ENCODE measurements at regions not wholly inside any gene's neighbourhood (a gene's known extent, or its start where the extent isn't known, plus 50 kb on each side); places are given as distances from the start of the nearest gene placed in this dataset.
"Not testable (repeated sequence)": the region's sequence is repeated elsewhere in the genome, so short reads cannot be mapped to it uniquely, and the experiment has no call there.

DNA sequence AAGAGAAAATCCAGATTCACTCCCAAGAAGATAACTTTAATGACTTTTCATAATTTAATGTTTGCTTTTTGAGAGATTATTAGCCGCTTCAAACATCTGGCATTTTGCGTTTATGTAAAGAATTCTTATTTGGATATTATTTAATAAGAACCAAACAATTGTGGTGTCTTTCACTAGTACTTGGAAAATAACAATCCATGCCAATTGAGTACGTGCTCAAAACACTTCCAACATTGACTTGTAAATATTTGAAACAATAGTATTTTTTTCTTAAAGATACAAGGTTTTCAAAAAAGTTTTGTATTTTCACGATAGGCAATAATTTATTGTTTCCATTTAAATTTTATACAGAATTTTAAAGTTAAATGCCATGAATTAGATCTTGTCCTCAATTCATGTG lies 498.7 kb downstream of the AMY1C start:
- WGBS, 2 donors: 54 to 75% methylated on average over 4 of the region's 4 CpGs
- Histone ChIP-seq H3K27me3 (no peaks in the 10 kb centered on the region), H3K4me3 (no peak overlapping the region), H3K36me3 (no peaks in the 10 kb centered on the region), H3K27ac (no peak overlapping the region), H3K9me3 (no peaks in the 10 kb centered on the region), H3K4me1 (no peaks in the 10 kb centered on the region)
- TF ChIP-seq, protein P1, sequence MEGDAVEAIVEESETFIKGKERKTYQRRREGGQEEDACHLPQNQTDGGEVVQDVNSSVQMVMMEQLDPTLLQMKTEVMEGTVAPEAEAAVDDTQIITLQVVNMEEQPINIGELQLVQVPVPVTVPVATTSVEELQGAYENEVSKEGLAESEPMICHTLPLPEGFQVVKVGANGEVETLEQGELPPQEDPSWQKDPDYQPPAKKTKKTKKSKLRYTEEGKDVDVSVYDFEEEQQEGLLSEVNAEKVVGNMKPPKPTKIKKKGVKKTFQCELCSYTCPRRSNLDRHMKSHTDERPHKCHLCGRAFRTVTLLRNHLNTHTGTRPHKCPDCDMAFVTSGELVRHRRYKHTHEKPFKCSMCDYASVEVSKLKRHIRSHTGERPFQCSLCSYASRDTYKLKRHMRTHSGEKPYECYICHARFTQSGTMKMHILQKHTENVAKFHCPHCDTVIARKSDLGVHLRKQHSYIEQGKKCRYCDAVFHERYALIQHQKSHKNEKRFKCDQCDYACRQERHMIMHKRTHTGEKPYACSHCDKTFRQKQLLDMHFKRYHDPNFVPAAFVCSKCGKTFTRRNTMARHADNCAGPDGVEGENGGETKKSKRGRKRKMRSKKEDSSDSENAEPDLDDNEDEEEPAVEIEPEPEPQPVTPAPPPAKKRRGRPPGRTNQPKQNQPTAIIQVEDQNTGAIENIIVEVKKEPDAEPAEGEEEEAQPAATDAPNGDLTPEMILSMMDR (IDR thresholded peaks at IDR 0.05): no peak
- TF ChIP-seq POLR2A (IDR thresholded peaks at IDR 0.05) (no peak), EP300 (IDR thresholded peaks at IDR 0.05) (no peak), POLR2AphosphoS5 (IDR thresholded peaks at IDR 0.05) (no peak)
- ATAC-seq (ENCODE audit: low FRiP score in 2 of 2) (no peak), DNase-seq (no peak)

DNA sequence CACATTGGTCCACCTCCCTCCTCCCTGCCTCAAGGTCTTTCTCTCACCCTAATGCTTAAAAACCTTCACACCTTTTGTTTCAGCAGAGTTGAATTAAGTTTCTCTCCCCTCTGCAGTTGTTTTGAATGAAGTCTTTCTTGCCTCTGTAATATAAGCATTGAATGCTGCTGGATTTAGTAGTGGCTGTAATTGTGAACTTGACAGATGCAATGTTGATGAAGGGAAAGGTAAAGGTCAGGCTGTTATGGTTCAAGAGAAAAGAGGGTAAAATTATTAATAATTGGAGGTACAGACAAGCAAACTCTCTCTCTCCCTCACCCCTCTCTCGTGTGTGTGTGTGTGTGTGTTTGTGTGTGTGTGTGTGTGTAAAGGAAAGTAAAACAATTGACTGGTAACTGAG lies 509.8 kb downstream of the AMY1C start:
- Histone ChIP-seq H3K27ac (no peak overlapping the region), H3K36me3 (no peaks in the 10 kb centered on the region), H3K4me1 (no peaks in the 10 kb centered on the region), H3K9me3 (no peaks in the 10 kb centered on the region), H3K27me3 (no peaks in the 10 kb centered on the region), H3K4me3 (no peak overlapping the region)
- ATAC-seq (ENCODE audit: low FRiP score in 2 of 2) (no peak), DNase-seq (no peak)
- 0 to 11% methylated on average over 1 of the region's 1 CpG for WGBS, 2 donors
- TF ChIP-seq, protein P1 (IDR thresholded peaks at IDR 0.05): no peak
- TF ChIP-seq POLR2A (IDR thresholded peaks at IDR 0.05) (no peak), EP300 (IDR thresholded peaks at IDR 0.05) (no peak), POLR2AphosphoS5 (IDR thresholded peaks at IDR 0.05) (no peak)

DNA sequence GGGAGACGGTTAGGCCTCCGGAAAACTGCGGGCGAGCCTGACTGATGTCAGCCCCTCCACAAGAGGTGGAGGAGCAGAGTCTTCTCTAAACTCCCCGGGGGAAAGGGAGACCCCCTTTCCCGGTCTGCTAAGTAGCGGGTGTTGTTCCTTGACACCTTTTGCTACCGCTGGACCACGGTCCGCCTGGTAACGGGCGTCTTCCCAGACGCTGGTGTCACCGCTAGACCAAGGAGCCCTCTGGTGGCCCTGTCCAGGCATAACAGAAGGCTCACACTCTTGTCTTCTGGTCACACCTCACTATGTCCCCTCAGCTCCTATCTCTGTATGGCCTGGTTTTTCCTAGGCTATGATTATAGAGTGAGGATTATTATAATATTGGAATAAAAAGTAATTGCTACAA lies 513.4 kb downstream of the AMY1C start:
- not testable (repeated sequence) for DNase-seq; ATAC-seq (ENCODE audit: low FRiP score in 2 of 2); H3K27ac ChIP-seq; H3K9me3 ChIP-seq; H3K4me1 ChIP-seq; H3K27me3 ChIP-seq; H3K4me3 ChIP-seq; H3K36me3 ChIP-seq
- 90 to 94% methylated on average over 7 to 14 of the region's 14 CpGs for WGBS, 2 donors

DNA sequence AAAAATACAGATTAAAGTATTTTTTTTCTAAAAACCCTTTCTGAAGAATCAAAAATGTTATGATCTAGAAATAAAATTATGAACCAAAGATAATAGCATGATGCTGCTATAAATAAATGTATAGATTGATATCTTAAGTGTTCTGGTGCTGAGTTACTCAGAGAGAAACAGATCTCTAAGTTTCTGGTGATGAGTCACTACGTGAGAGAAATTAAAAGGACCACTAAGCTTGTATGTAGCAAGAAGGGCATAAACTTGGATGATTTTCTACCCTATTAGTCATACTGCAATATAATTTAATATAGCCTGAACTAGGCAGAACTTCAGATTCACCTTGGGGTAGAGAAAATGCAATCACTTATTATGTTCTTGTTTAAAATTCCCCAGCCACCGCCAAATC lies 514.8 kb downstream of the AMY1C start:
- Histone ChIP-seq H3K36me3 (no peaks in the 10 kb centered on the region), H3K4me3 (no peak overlapping the region), H3K9me3 (no peaks in the 10 kb centered on the region), H3K27ac (no peak overlapping the region), H3K27me3 (no peaks in the 10 kb centered on the region), H3K4me1 (no peaks in the 10 kb centered on the region)
- DNase-seq (no peak), ATAC-seq (ENCODE audit: low FRiP score in 2 of 2) (no peak)
- TF ChIP-seq, protein P1 (IDR thresholded peaks at IDR 0.05): no peak
- TF ChIP-seq POLR2AphosphoS5 (IDR thresholded peaks at IDR 0.05): no peak
- TF ChIP-seq POLR2A (IDR thresholded peaks at IDR 0.05): no peak
- no peak for TF ChIP-seq EP300 (IDR thresholded peaks at IDR 0.05)
- 67 to 71% methylated on average over 2 of the region's 2 CpGs for WGBS, 2 donors

DNA sequence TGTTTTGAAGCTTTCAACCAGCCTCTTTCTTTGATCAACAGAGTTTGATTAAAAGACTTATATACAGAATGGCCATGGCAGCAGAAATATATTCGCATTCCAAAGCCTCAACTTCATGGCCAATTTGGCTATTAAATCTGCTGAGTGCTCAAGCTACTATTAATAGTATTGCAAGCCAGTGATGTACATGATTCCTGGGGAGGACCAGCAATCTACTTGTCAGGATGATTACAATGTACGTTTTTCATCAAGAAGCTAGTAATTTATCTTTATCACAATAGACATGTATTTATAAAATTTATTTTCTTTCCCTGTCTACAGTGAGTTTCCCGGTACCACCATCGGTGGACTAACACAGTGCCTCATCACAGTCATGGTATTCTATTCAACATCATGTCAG lies 515.5 kb downstream of the AMY1C start:
- 81 to 85% methylated on average over 4 of the region's 4 CpGs for WGBS, 2 donors
- no peaks in the 10 kb centered on the region for H3K36me3 ChIP-seq
- H3K9me3 ChIP-seq: no peaks in the 10 kb centered on the region
- H3K27ac ChIP-seq: no peak overlapping the region
- no peaks in the 10 kb centered on the region for H3K27me3 ChIP-seq
- TF ChIP-seq, protein P1 (IDR thresholded peaks at IDR 0.05): no peak
- TF ChIP-seq EP300 (IDR thresholded peaks at IDR 0.05): no peak
- TF ChIP-seq POLR2A (IDR thresholded peaks at IDR 0.05): no peak
- no peak for TF ChIP-seq POLR2AphosphoS5 (IDR thresholded peaks at IDR 0.05)
- DNase-seq: no peak
- no peaks in the 10 kb centered on the region for H3K4me1 ChIP-seq
- ATAC-seq (ENCODE audit: low FRiP score in 2 of 2): no peak
- H3K4me3 ChIP-seq: no peak overlapping the region
